GM21367 (cell line): ENCODE measurements at regions not wholly inside any gene's neighbourhood (a gene's known extent, or its start where the extent isn't known, plus 50 kb on each side); places are given as distances from the start of the nearest gene placed in this dataset.
"Not testable (repeated sequence)": the region's sequence is repeated elsewhere in the genome, so short reads cannot be mapped to it uniquely, and the experiment has no call there.

Experiments
- ATAC-seq: cut with Tn5 transposase; IDR thresholded peaks from one replicate; pipeline ENCODE4 v1.9.1; 2021; ENCODE audit not compliant: unreplicated experiment

- no peak for ATAC-seq
Measured at GRCh38 chr9:21533597-21533996, 51.5 kb upstream of the IFNE start.

GRCh38 chr9:21535396-21535795 lies 53.3 kb upstream of the IFNE start:
- no peak for ATAC-seq

- no peak for ATAC-seq
Measured at GRCh38 chr9:21542787-21543186, 60.7 kb upstream of the IFNE start.

GRCh38 chr9:21543187-21543586 lies 61.1 kb upstream of the IFNE start:
- ATAC-seq: no peak

- not testable (repeated sequence) for ATAC-seq
Measured at GRCh38 chr9:21543816-21544215, 61.7 kb upstream of the IFNE start.

GRCh38 chr9:21546949-21547348 lies 64.8 kb upstream of the IFNE start:
- ATAC-seq: no peak

- ATAC-seq: no peak
Measured at GRCh38 chr9:21549251-21549765, 67.2 kb upstream of the IFNE start.

- ATAC-seq: no peak
Measured at GRCh38 chr9:21549890-21550289, 67.8 kb upstream of the IFNE start.

GRCh38 chr9:21550392-21550791 lies 68.3 kb upstream of the IFNE start:
- ATAC-seq: no peak

- ATAC-seq: no peak
Measured at GRCh38 chr9:21551401-21551800, 69.3 kb upstream of the IFNE start.

GRCh38 chr9:21552244-21553170 lies 70.4 kb upstream of the IFNE start:
- ATAC-seq: no peak

GRCh38 chr9:21553441-21553840 lies 71.3 kb upstream of the IFNE start:
- no peak for ATAC-seq

GRCh38 chr9:21554813-21555212 lies 72.7 kb upstream of the IFNE start:
- no peak for ATAC-seq

GRCh38 chr9:21555911-21556310 lies 73.8 kb upstream of the IFNE start:
- ATAC-seq: no peak

GRCh38 chr9:21556581-21557427 lies 74.7 kb upstream of the IFNE start:
- no peak for ATAC-seq

- no peak for ATAC-seq
Measured at GRCh38 chr9:21557428-21557768, 75.3 kb upstream of the IFNE start.

GRCh38 chr9:21558079-21558478 lies 76.0 kb upstream of the IFNE start:
- ATAC-seq: no peak

- ATAC-seq: no peak
Measured at GRCh38 chr9:21558615-21559401, 76.7 kb upstream of the IFNE start.

GRCh38 chr9:21559402-21560280 lies 77.5 kb upstream of the IFNE start:
- peak; percentile 57 for ATAC-seq

- no peak for ATAC-seq
Measured at GRCh38 chr9:21560281-21560745, 78.2 kb upstream of the IFNE start.
